Progenitor cell of endocrine pancreas (in vitro differentiated cells): ENCODE measurements at regions not wholly inside any gene's neighbourhood (a gene's known extent, or its start where the extent isn't known, plus 50 kb on each side); places are given as distances from the start of the nearest gene placed in this dataset.

Source experiments
- DNase-seq: peaks from one replicate; pipeline ENCODE4 v3.0.0; 2021; ENCODE audit warnings: low spot score; ENCODE audit not compliant: unreplicated experiment
- H3K27ac Mint-ChIP-seq: 2 replicates; pipeline ENCODE4 v1.8.0; 2021; ENCODE audit warnings: mild to moderate bottlenecking, moderate library complexity, mixed read lengths
- H3K27me3 Mint-ChIP-seq: 2 replicates; pipeline ENCODE4 v1.8.0; 2021; ENCODE audit warnings: mixed read lengths
- H3K36me3 Mint-ChIP-seq: 2 replicates; pipeline ENCODE4 v1.8.0; 2022; ENCODE audit warnings: mixed read lengths; ENCODE audit not compliant: insufficient read depth
- H3K4me1 Mint-ChIP-seq: 2 replicates; pipeline ENCODE4 v1.8.0; 2021; ENCODE audit warnings: low read depth, mixed read lengths
- H3K4me3 Mint-ChIP-seq: 2 replicates; pipeline ENCODE4 v1.8.0; 2021; ENCODE audit warnings: low read depth, mild to moderate bottlenecking, moderate library complexity, mixed read lengths
- H3K9me3 Mint-ChIP-seq: 2 replicates; pipeline ENCODE4 v1.8.0; 2021; ENCODE audit warnings: low read depth, mixed read lengths
- CTCF ChIP-seq: fragments of 200-600 bp; sonication (generic); IDR thresholded peaks from one replicate; pipeline ENCODE4 v1.5.0; 2021; ENCODE audit warnings: antibody characterized with exemption, mild to moderate bottlenecking; ENCODE audit not compliant: unreplicated experiment

GRCh38 chr17:72486806-72487205 lies 366.0 kb downstream of the SOX9 start:
- no peak for TF ChIP-seq CTCF
- peaks cover 12% of the 10 kb centered on the region for H3K36me3 Mint-ChIP-seq
- no peaks in the 10 kb centered on the region for H3K27me3 Mint-ChIP-seq
- no peak overlapping the region for H3K4me3 Mint-ChIP-seq
- H3K4me1 Mint-ChIP-seq, result peaks cover 20% of the 10 kb centered on the region
- no peak overlapping the region for H3K27ac Mint-ChIP-seq
- DNase-seq, result no peak
- H3K9me3 Mint-ChIP-seq, result peaks cover 11% of the 10 kb centered on the region

GRCh38 chr17:72487731-72488494 lies 367.1 kb downstream of the SOX9 start:
- no peak for DNase-seq
- Mint-ChIP-seq H3K4me1 (peaks cover 20% of the 10 kb centered on the region), H3K27ac (peak overlapping the region; percentile 34)

GRCh38 chr17:72488555-72489271 lies 367.9 kb downstream of the SOX9 start:
- no peak for DNase-seq
- H3K36me3 Mint-ChIP-seq, result peaks cover 11% of the 10 kb centered on the region
- H3K4me3 Mint-ChIP-seq, result no peak overlapping the region
- peak overlapping the region; percentile 11 for H3K27ac Mint-ChIP-seq
- H3K27me3 Mint-ChIP-seq, result no peaks in the 10 kb centered on the region
- peaks cover 7% of the 10 kb centered on the region for H3K9me3 Mint-ChIP-seq
- H3K4me1 Mint-ChIP-seq, result peaks cover 21% of the 10 kb centered on the region
- no peak for TF ChIP-seq CTCF

More at GRCh38 chr17:72487731-72488494, 367.1 kb downstream of the SOX9 start:
- Mint-ChIP-seq H3K4me3 (no peak overlapping the region), H3K36me3 (peaks cover 14% of the 10 kb centered on the region), H3K27me3 (no peaks in the 10 kb centered on the region), H3K9me3 (peaks cover 12% of the 10 kb centered on the region)
- TF ChIP-seq CTCF, result no peak

GRCh38 chr17:72489272-72489641 lies 368.4 kb downstream of the SOX9 start:
- Mint-ChIP-seq H3K4me3 (no peak overlapping the region), H3K27me3 (no peaks in the 10 kb centered on the region), H3K4me1 (peaks cover 26% of the 10 kb centered on the region), H3K36me3 (peaks cover 8% of the 10 kb centered on the region), H3K27ac (no peak overlapping the region), H3K9me3 (peaks cover 3% of the 10 kb centered on the region)
- TF ChIP-seq CTCF, result no peak
- DNase-seq, result no peak

GRCh38 chr17:72491102-72491501 lies 370.3 kb downstream of the SOX9 start:
- Mint-ChIP-seq H3K27me3 (no peaks in the 10 kb centered on the region), H3K9me3 (peaks cover 3% of the 10 kb centered on the region), H3K27ac (no peak overlapping the region), H3K4me3 (no peak overlapping the region), H3K4me1 (peaks cover 33% of the 10 kb centered on the region), H3K36me3 (peaks cover 8% of the 10 kb centered on the region)
- no peak for DNase-seq
- no peak for TF ChIP-seq CTCF
